ENCODE measurements at regions not wholly inside any gene's neighbourhood (a gene's known extent, or its start where the extent isn't known, plus 50 kb on each side); places are given as distances from the start of the nearest gene placed in this dataset.
"Not testable (repeated sequence)": the region's sequence is repeated elsewhere in the genome, so short reads cannot be mapped to it uniquely, and the experiment has no call there.

GRCh38 chr1:149301282-149301681, 173.6 kb upstream of the NBPF19 start:
- DNase-seq (ENCODE audit: low read depth, low spot score); POLR2A ChIA-PET; intact Hi-C loops (cut with micrococcal nuclease; ENCODE audit: unreplicated experiment); CTCF ChIA-PET; H3K4me3 ChIP-seq (ENCODE audit: low read depth in 2 of 2, low read length in 2 of 2); BruUV-seq (replicated peaks); in situ Hi-C loops (cut with HindIII; ENCODE audit: low pct_unique_long_range_greater_than_20kb, low sequenced_read_pairs); H3K27ac ChIP-seq (ENCODE audit: low read length); H3K27me3 ChIP-seq (ENCODE audit: control insufficient read depth, insufficient read depth, low read length); H3K36me3 ChIP-seq (ENCODE audit: control insufficient read depth, insufficient read depth, low read length); H3K9me3 ChIP-seq (ENCODE audit: control insufficient read depth, insufficient read depth, low read depth, low read length); H3K4me1 ChIP-seq (ENCODE audit: control insufficient read depth, insufficient read depth, low read length); ATAC-seq: not testable (repeated sequence)

DNA sequence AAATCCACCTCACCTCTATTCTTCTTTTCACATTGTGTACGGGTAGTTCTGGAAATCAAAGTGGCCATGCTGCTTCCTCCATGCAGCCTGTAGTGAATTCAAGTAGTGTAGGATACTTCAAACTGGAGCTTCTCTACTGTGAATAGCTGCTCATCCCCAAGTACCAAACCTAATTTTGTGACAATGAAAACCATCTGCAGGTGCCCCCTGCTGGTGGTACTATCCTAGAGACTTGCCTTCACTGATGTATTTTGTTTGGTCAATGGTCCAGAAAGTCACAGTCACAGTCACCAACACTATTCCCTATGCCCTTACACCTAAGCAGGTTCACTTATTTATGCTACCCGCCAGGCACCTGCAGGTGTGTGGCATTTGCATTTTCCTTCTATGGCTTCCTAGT, 170.0 kb upstream of the NBPF19 start:
- H3K4me3 ChIP-seq (ENCODE audit: low read depth in 2 of 2, low read length in 2 of 2); intact Hi-C loops (cut with micrococcal nuclease; ENCODE audit: unreplicated experiment); H3K27me3 ChIP-seq (ENCODE audit: control insufficient read depth, insufficient read depth, low read length); H3K36me3 ChIP-seq (ENCODE audit: control insufficient read depth, insufficient read depth, low read length); CTCF ChIA-PET; BruUV-seq (replicated peaks); DNase-seq (ENCODE audit: low read depth, low spot score); H3K27ac ChIP-seq (ENCODE audit: low read length); in situ Hi-C loops (cut with HindIII; ENCODE audit: low pct_unique_long_range_greater_than_20kb, low sequenced_read_pairs); POLR2A ChIA-PET; H3K9me3 ChIP-seq (ENCODE audit: control insufficient read depth, insufficient read depth, low read depth, low read length); H3K4me1 ChIP-seq (ENCODE audit: control insufficient read depth, insufficient read depth, low read length): not testable (repeated sequence)
- peak; percentile 79 for ATAC-seq

- H3K4me1 ChIP-seq (ENCODE audit: control insufficient read depth, insufficient read depth, low read length); H3K27ac ChIP-seq (ENCODE audit: low read length); H3K36me3 ChIP-seq (ENCODE audit: control insufficient read depth, insufficient read depth, low read length); H3K9me3 ChIP-seq (ENCODE audit: control insufficient read depth, insufficient read depth, low read depth, low read length); in situ Hi-C loops (cut with HindIII; ENCODE audit: low pct_unique_long_range_greater_than_20kb, low sequenced_read_pairs); ATAC-seq; DNase-seq (ENCODE audit: low read depth, low spot score); CTCF ChIA-PET; H3K4me3 ChIP-seq (ENCODE audit: low read depth in 2 of 2, low read length in 2 of 2); intact Hi-C loops (cut with micrococcal nuclease; ENCODE audit: unreplicated experiment); H3K27me3 ChIP-seq (ENCODE audit: control insufficient read depth, insufficient read depth, low read length); BruUV-seq (replicated peaks); POLR2A ChIA-PET: not testable (repeated sequence)
These were observed 167.2 kb upstream of the NBPF19 start for GRCh38 chr1:149307640-149308039.

DNA sequence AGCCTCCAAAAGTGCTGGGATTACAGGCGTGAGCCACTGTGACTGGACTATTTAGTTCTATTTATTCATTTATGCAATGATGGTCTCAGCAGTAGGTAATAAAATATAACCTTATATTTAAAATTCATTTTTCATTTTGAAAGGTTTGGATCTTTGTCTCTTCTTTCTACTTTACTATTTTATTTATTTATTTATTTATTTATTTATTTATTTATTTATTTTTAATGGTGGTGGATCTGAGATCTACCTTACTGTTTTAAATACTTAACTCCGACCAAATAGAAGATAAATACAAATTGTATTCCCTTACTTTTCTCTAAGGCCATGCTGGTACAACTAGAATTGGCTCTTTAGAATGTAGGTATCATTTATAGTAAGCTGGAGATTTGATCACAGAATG, 159.9 kb upstream of the NBPF19 start:
- POLR2A ChIA-PET, CTCF ChIA-PET: not testable (repeated sequence)

DNA sequence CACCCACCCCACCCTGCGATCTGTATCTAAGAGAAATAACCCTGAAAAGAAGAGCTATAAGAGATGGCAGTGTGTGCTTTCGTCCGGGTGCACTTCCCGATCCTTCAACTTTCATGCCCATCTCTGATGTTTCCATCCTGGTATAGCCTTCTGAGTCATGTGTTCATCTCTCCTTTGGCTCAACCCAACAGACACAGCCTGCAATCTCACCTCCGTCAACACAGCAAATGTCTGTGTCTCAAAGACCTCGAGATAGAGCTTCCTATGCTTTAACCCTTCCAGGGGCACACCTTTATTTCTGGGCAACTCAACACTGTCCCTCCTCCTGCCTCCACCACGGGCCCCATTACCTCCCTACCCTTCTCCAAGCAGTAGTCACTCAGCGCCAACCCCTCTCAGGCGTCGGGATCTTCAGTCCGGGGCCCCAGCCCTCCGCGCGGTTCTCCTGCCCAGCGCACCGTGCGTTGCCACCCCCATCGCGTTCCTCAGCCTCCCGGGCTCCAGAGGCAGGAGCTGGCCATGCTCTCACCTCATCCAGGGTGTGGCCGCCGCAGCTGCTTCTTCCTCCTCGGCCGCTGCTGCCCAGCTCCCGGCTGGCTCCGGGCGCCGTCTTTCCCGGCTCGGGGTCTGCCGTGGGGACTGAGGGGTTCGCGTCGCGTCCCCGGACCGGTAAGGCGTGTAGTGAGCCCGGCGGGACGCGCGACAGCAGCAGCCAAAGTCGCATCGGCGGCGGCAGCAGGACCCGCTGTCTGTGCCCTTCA, 153.7 kb upstream of the NBPF19 start:
- H3K27me3 ChIP-seq (ENCODE audit: control insufficient read depth, insufficient read depth, low read length); H3K4me1 ChIP-seq (ENCODE audit: control insufficient read depth, insufficient read depth, low read length); POLR2A ChIA-PET; BruUV-seq (replicated peaks); intact Hi-C loops (cut with micrococcal nuclease; ENCODE audit: unreplicated experiment); H3K9me3 ChIP-seq (ENCODE audit: control insufficient read depth, insufficient read depth, low read depth, low read length); CTCF ChIA-PET; in situ Hi-C loops (cut with HindIII; ENCODE audit: low pct_unique_long_range_greater_than_20kb, low sequenced_read_pairs); DNase-seq (ENCODE audit: low read depth, low spot score); H3K27ac ChIP-seq (ENCODE audit: low read length); H3K4me3 ChIP-seq (ENCODE audit: low read depth in 2 of 2, low read length in 2 of 2); H3K36me3 ChIP-seq (ENCODE audit: control insufficient read depth, insufficient read depth, low read length): not testable (repeated sequence)
- ATAC-seq, result peak; percentile 90

More for the DNA sequence above, 159.9 kb upstream of the NBPF19 start:
- DNase-seq (ENCODE audit: low read depth, low spot score); H3K4me3 ChIP-seq (ENCODE audit: low read depth in 2 of 2, low read length in 2 of 2); BruUV-seq (replicated peaks); H3K27ac ChIP-seq (ENCODE audit: low read length); H3K9me3 ChIP-seq (ENCODE audit: control insufficient read depth, insufficient read depth, low read depth, low read length); in situ Hi-C loops (cut with HindIII; ENCODE audit: low pct_unique_long_range_greater_than_20kb, low sequenced_read_pairs); intact Hi-C loops (cut with micrococcal nuclease; ENCODE audit: unreplicated experiment); ATAC-seq; H3K27me3 ChIP-seq (ENCODE audit: control insufficient read depth, insufficient read depth, low read length); H3K36me3 ChIP-seq (ENCODE audit: control insufficient read depth, insufficient read depth, low read length); H3K4me1 ChIP-seq (ENCODE audit: control insufficient read depth, insufficient read depth, low read length): not testable (repeated sequence)

GRCh38 chr1:149321732-149322016, 153.2 kb upstream of the NBPF19 start:
- intact Hi-C loops (cut with micrococcal nuclease; ENCODE audit: unreplicated experiment); H3K4me1 ChIP-seq (ENCODE audit: control insufficient read depth, insufficient read depth, low read length); POLR2A ChIA-PET; H3K36me3 ChIP-seq (ENCODE audit: control insufficient read depth, insufficient read depth, low read length); H3K27me3 ChIP-seq (ENCODE audit: control insufficient read depth, insufficient read depth, low read length); H3K27ac ChIP-seq (ENCODE audit: low read length); H3K4me3 ChIP-seq (ENCODE audit: low read depth in 2 of 2, low read length in 2 of 2); DNase-seq (ENCODE audit: low read depth, low spot score); in situ Hi-C loops (cut with HindIII; ENCODE audit: low pct_unique_long_range_greater_than_20kb, low sequenced_read_pairs); CTCF ChIA-PET; H3K9me3 ChIP-seq (ENCODE audit: control insufficient read depth, insufficient read depth, low read depth, low read length); BruUV-seq (replicated peaks): not testable (repeated sequence)
- ATAC-seq, result peak; percentile 79

DNA sequence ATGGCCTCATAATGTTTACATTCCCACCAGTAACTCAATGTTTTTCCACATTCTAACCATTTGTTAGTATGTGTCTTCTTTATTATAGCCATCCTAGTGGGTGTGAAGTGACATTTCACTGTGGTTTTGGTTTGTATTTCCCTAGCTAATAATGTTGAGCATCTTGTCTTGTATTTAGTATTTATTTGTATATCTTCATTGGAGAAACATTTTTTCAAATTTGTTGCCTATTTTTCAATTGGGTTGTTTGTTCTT, 144.8 kb upstream of the NBPF19 start:
- H3K36me3 ChIP-seq (ENCODE audit: control insufficient read depth, insufficient read depth, low read length); ATAC-seq; BruUV-seq (replicated peaks); H3K27me3 ChIP-seq (ENCODE audit: control insufficient read depth, insufficient read depth, low read length); POLR2A ChIA-PET; H3K27ac ChIP-seq (ENCODE audit: low read length); in situ Hi-C loops (cut with HindIII; ENCODE audit: low pct_unique_long_range_greater_than_20kb, low sequenced_read_pairs); CTCF ChIA-PET; intact Hi-C loops (cut with micrococcal nuclease; ENCODE audit: unreplicated experiment); H3K9me3 ChIP-seq (ENCODE audit: control insufficient read depth, insufficient read depth, low read depth, low read length); H3K4me3 ChIP-seq (ENCODE audit: low read depth in 2 of 2, low read length in 2 of 2); DNase-seq (ENCODE audit: low read depth, low spot score); H3K4me1 ChIP-seq (ENCODE audit: control insufficient read depth, insufficient read depth, low read length): not testable (repeated sequence)

DNA sequence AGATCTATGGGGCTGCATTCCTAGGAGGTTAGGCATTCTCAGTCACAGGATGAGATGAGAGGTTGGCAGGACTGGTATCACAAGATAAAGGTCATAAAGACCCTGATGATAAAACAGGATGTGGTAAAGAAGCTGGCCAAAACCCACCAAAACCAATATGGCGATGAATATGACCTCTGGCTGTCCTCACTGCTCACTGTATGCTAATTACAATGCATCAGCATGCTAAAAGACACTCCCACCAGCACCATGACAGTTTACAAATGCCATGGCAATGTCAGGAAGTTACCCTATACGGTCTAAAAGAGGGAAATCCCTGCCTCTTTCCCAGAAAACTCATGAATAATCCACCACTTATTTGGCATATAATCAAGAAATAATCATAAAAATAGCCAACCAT, 138.8 kb upstream of the NBPF19 start:
- H3K36me3 ChIP-seq (ENCODE audit: control insufficient read depth, insufficient read depth, low read length); CTCF ChIA-PET; DNase-seq (ENCODE audit: low read depth, low spot score); POLR2A ChIA-PET; in situ Hi-C loops (cut with HindIII; ENCODE audit: low pct_unique_long_range_greater_than_20kb, low sequenced_read_pairs); intact Hi-C loops (cut with micrococcal nuclease; ENCODE audit: unreplicated experiment); H3K27ac ChIP-seq (ENCODE audit: low read length); H3K9me3 ChIP-seq (ENCODE audit: control insufficient read depth, insufficient read depth, low read depth, low read length); H3K27me3 ChIP-seq (ENCODE audit: control insufficient read depth, insufficient read depth, low read length); BruUV-seq (replicated peaks); H3K4me3 ChIP-seq (ENCODE audit: low read depth in 2 of 2, low read length in 2 of 2); H3K4me1 ChIP-seq (ENCODE audit: control insufficient read depth, insufficient read depth, low read length); ATAC-seq: not testable (repeated sequence)
